ENCODE measurements at regions not wholly inside any gene's neighbourhood (a gene's known extent, or its start where the extent isn't known, plus 50 kb on each side); places are given as distances from the start of the nearest gene placed in this dataset.

DNA sequence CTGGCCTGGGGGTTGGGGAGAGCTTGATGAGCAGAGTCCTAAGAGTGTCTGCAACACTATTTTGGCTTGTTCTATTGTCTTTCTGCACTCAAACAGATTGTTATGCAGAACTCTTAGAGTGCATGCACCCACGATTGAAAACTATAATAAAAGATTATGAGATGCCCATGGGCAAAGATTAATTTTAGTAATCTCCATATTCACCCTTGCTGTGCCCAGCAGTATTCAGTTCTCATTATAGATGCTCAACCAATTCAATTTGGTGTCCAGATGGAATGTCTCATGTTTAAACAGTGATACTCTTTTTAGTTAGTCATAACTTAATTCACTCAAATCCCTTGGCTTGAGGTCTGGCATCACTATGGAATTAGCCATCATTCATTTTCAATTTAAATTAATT is 952.5 kb downstream of the CDH8 start:
- TF ChIP-seq POLR2AphosphoS5 (IDR thresholded peaks at IDR 0.05; ENCODE audit: low read depth, low read length) (no peak), POLR2A (IDR thresholded peaks at IDR 0.05; ENCODE audit: low read depth, low read length) (no peak)

Data from GM12892 (cell line).